GM12872 (cell line): ENCODE measurements at regions not wholly inside any gene's neighbourhood (a gene's known extent, or its start where the extent isn't known, plus 50 kb on each side); places are given as distances from the start of the nearest gene placed in this dataset.

Experiments
- CTCF ChIP-seq: IDR thresholded peaks from 3 replicates; pipeline ENCODE4 v1.5.1; 2011; ENCODE audit warnings: low read depth, mild to moderate bottlenecking, low read length, moderate library complexity; ENCODE audit not compliant: insufficient read depth

GRCh38 chr5:167507463-167508233 lies 783.8 kb upstream of the WWC1 start:
- TF ChIP-seq CTCF, result no peak

- TF ChIP-seq CTCF, result no peak
Observed at GRCh38 chr5:167509076-167509475, 782.4 kb upstream of the WWC1 start.

GRCh38 chr5:167511276-167511675 lies 780.2 kb upstream of the WWC1 start:
- TF ChIP-seq CTCF, result no peak

GRCh38 chr5:167512111-167512510 lies 779.3 kb upstream of the WWC1 start:
- no peak for TF ChIP-seq CTCF

- no peak for TF ChIP-seq CTCF
Observed at GRCh38 chr5:167513381-167513780, 778.1 kb upstream of the WWC1 start.

GRCh38 chr5:167514461-167514860 lies 777.0 kb upstream of the WWC1 start:
- no peak for TF ChIP-seq CTCF

GRCh38 chr5:167525004-167525403 lies 766.4 kb upstream of the WWC1 start:
- no peak for TF ChIP-seq CTCF
